ENCODE measurements at regions not wholly inside any gene's neighbourhood (a gene's known extent, or its start where the extent isn't known, plus 50 kb on each side); places are given as distances from the start of the nearest gene placed in this dataset.

- POLR2A ChIA-PET, result no interaction called here
- CTCF ChIA-PET, result interaction anchor here (1.4 kb wide), 1 partner anchor 12 kb away, joined by 3 read pairs; no protein-coding TSS in a partner anchor
- no peak for TF ChIP-seq CTCF (IDR thresholded peaks at IDR 0.05; ENCODE audit: control extremely low read depth, extremely low read depth, low read depth, missing control alignments)
- no peak for DNase-seq (ENCODE audit: extremely low spot score)
Observed at GRCh38 chr9:88712484-88712883, 177.5 kb downstream of the NXNL2 start.

- no peak for TF ChIP-seq CTCF (IDR thresholded peaks at IDR 0.05; ENCODE audit: control extremely low read depth, extremely low read depth, low read depth, missing control alignments)
- ChIA-PET CTCF (interaction anchor here (1.4 kb wide), 1 partner anchor 13 kb away, joined by 3 read pairs; no protein-coding TSS in a partner anchor), POLR2A (no interaction called here)
- DNase-seq (ENCODE audit: extremely low spot score), result no peak
Observed at GRCh38 chr9:88713010-88713409, 178.0 kb downstream of the NXNL2 start.

GRCh38 chr9:88716596-88717290, 181.8 kb downstream of the NXNL2 start:
- no peak for DNase-seq (ENCODE audit: extremely low spot score)
- no peak for TF ChIP-seq CTCF (IDR thresholded peaks at IDR 0.05; ENCODE audit: control extremely low read depth, extremely low read depth, low read depth, missing control alignments)
- ChIA-PET CTCF (no interaction called here), POLR2A (no interaction called here)

GRCh38 chr9:88721025-88721424, 186.0 kb downstream of the NXNL2 start:
- ChIA-PET POLR2A (no interaction called here), CTCF (no interaction called here)
- TF ChIP-seq CTCF (IDR thresholded peaks at IDR 0.05; ENCODE audit: control extremely low read depth, extremely low read depth, low read depth, missing control alignments), result no peak
- no peak for DNase-seq (ENCODE audit: extremely low spot score)

- CTCF ChIA-PET, result no interaction called here
Observed at GRCh38 chr9:88721495-88722279, 186.7 kb downstream of the NXNL2 start.

GRCh38 chr9:88722753-88723152, 187.8 kb downstream of the NXNL2 start:
- CTCF ChIA-PET, result no interaction called here
- POLR2A ChIA-PET, result no interaction called here
- DNase-seq (ENCODE audit: extremely low spot score), result no peak
- TF ChIP-seq CTCF (IDR thresholded peaks at IDR 0.05; ENCODE audit: control extremely low read depth, extremely low read depth, low read depth, missing control alignments), result no peak

More at GRCh38 chr9:88721495-88722279, 186.7 kb downstream of the NXNL2 start:
- no peak for TF ChIP-seq CTCF (IDR thresholded peaks at IDR 0.05; ENCODE audit: control extremely low read depth, extremely low read depth, low read depth, missing control alignments)
- DNase-seq (ENCODE audit: extremely low spot score), result no peak
- POLR2A ChIA-PET, result no interaction called here

Data from GM10248 (cell line).